T1000 (cell line): ENCODE measurements at regions not wholly inside any gene's neighbourhood (a gene's known extent, or its start where the extent isn't known, plus 50 kb on each side); places are given as distances from the start of the nearest gene placed in this dataset.
A peak's percentile ranks its signal among the peaks of the same experiment; 100 is the strongest.
"Not testable (repeated sequence)": the region's sequence is repeated elsewhere in the genome, so short reads cannot be mapped to it uniquely, and the experiment has no call there.

Experiments used
- DNase-seq: peaks from one replicate; lab custom pipeline; 2025; ENCODE audit warnings: mixed read lengths; lab: John Stamatoyannopoulos, UW

GRCh38 chr3:17891139-17891856 is 148.9 kb upstream of the TBC1D5 start:
- no peak for DNase-seq

GRCh38 chr3:17885986-17886385 is 143.6 kb upstream of the TBC1D5 start:
- no peak for DNase-seq

GRCh38 chr3:17882981-17883380 is 140.6 kb upstream of the TBC1D5 start:
- no peak for DNase-seq

- no peak for DNase-seq
Observed at GRCh38 chr3:17877299-17877698, 134.9 kb upstream of the TBC1D5 start.

- DNase-seq, result no peak
Observed at GRCh38 chr3:17874636-17875035, 132.2 kb upstream of the TBC1D5 start.

GRCh38 chr3:17872457-17872856 is 130.0 kb upstream of the TBC1D5 start:
- no peak for DNase-seq

GRCh38 chr3:17865631-17866030 is 123.2 kb upstream of the TBC1D5 start:
- no peak for DNase-seq

GRCh38 chr3:17861476-17861875 is 119.0 kb upstream of the TBC1D5 start:
- no peak for DNase-seq

- DNase-seq, result not testable (repeated sequence)
Observed at GRCh38 chr3:17860840-17861471, 118.5 kb upstream of the TBC1D5 start.

GRCh38 chr3:17852217-17852616 is 109.8 kb upstream of the TBC1D5 start:
- DNase-seq, result no peak

- DNase-seq, result no peak
Observed at GRCh38 chr3:17850448-17850847, 108.0 kb upstream of the TBC1D5 start.

- no peak for DNase-seq
Observed at GRCh38 chr3:17848102-17848501, 105.7 kb upstream of the TBC1D5 start.

- DNase-seq, result no peak
Observed at GRCh38 chr3:17847156-17847555, 104.7 kb upstream of the TBC1D5 start.

- DNase-seq, result no peak
Observed at GRCh38 chr3:17846466-17846865, 104.0 kb upstream of the TBC1D5 start.

- DNase-seq, result no peak
Observed at GRCh38 chr3:17845026-17845812, 102.8 kb upstream of the TBC1D5 start.

- DNase-seq, result no peak
Observed at GRCh38 chr3:17844236-17844635, 101.8 kb upstream of the TBC1D5 start.

- peak; percentile 27 for DNase-seq
Observed at GRCh38 chr3:17841190-17841828, 98.9 kb upstream of the TBC1D5 start.

GRCh38 chr3:17840651-17841050 is 98.2 kb upstream of the TBC1D5 start:
- DNase-seq, result no peak

GRCh38 chr3:17840126-17840525 is 97.7 kb upstream of the TBC1D5 start:
- no peak for DNase-seq

GRCh38 chr3:17836919-17837318 is 94.5 kb upstream of the TBC1D5 start:
- DNase-seq, result no peak

GRCh38 chr3:17836092-17836491 is 93.7 kb upstream of the TBC1D5 start:
- no peak for DNase-seq

- no peak for DNase-seq
Observed at GRCh38 chr3:17833786-17834559, 91.5 kb upstream of the TBC1D5 start.
